GM12875 (cell line): ENCODE measurements at regions not wholly inside any gene's neighbourhood (a gene's known extent, or its start where the extent isn't known, plus 50 kb on each side); places are given as distances from the start of the nearest gene placed in this dataset.
"Not testable (repeated sequence)": the region's sequence is repeated elsewhere in the genome, so short reads cannot be mapped to it uniquely, and the experiment has no call there.

Experiments used
- H3K4me3 ChIP-seq: one replicate; pipeline ENCODE4 v1.5.1; 2011; ENCODE audit warnings: low read depth, low read length, control low read depth
- CTCF ChIP-seq: IDR thresholded peaks from 2 replicates; pipeline ENCODE4 v1.5.1; 2011; ENCODE audit warnings: low read depth, mild to moderate bottlenecking, control low read depth, inconsistent platforms, low read length, moderate library complexity, borderline replicate concordance; ENCODE audit not compliant: insufficient read depth

DNA sequence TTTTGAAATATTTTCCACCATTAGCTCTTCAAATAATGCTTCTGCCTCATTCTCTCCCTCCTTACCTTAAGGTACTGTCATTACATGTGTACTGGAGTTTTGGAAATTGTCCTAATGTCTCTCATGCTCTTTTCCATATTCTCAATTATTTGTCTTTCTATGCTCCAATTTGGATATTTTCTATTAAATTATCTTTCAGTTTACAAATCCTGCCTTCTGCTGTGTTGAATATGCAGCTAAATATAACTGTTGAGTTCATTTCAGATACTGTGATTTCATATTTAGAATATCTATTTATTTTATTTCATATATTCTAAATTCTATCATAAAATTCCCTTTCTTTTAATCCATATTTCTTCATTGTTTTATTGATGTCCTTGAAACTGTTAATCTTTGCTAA, 388.0 kb upstream of the CDIN1 start:
- TF ChIP-seq CTCF = no peak

DNA sequence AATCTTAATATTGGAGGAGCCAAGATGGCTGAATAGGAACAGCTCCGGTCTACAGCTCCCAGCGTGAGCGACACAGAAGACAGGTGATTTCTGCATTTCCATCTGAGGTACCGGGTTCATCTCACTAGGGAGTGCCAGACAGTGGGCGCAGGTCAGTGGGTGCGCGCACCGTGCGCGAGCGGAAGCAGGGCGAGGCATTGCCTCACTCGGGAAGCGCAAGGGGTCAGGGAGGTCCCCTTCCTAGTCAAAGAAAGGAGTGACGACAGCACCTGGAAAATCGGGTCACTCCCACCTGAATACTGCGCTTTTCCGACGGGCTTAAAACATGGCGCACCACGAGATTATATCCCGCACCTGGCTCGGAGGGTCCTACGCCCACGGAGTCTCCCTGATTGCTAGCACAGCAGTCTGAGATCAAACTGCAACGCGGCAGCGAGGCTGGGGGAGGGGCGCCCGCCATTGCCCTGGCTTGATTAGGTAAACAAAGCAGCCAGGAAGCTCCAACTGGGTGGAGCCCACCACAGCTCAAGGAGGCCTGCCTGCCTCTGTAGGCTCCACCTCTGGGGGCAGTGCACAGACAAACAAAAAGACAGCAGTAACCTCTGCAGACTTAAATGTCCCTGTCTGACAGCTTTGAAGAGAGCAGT, 383.9 kb upstream of the CDIN1 start:
- not testable (repeated sequence) for H3K4me3 ChIP-seq

More for the DNA sequence above, 388.0 kb upstream of the CDIN1 start:
- no peak overlapping the region for H3K4me3 ChIP-seq

- TF ChIP-seq CTCF = no peak
- no peak overlapping the region for H3K4me3 ChIP-seq
Measured at GRCh38 chr15:36208868-36209582, 370.4 kb upstream of the CDIN1 start.

DNA sequence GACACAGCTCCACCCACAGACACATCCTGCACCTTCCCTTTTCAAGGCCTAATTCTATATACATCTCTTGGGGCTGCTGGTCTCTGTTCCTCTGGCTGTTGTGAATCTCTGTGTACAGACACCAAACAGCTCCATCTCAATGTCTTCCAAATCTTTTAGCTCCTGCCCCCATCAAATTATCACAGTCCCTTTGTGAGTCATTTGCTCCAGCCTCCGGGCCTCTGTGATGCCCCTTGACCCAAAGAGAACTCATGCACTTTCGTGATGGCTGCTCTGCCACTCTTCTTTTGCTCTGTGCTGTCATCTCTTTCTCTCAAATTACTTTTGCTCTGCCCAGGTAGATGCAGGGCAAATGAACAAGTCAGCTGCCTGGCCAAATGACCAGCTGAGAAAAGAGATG, 369.0 kb upstream of the CDIN1 start:
- no peak for TF ChIP-seq CTCF

GRCh38 chr15:36218322-36218721, 361.1 kb upstream of the CDIN1 start:
- H3K4me3 ChIP-seq = no peak overlapping the region
- no peak for TF ChIP-seq CTCF

More for the DNA sequence above, 369.0 kb upstream of the CDIN1 start:
- no peak overlapping the region for H3K4me3 ChIP-seq

DNA sequence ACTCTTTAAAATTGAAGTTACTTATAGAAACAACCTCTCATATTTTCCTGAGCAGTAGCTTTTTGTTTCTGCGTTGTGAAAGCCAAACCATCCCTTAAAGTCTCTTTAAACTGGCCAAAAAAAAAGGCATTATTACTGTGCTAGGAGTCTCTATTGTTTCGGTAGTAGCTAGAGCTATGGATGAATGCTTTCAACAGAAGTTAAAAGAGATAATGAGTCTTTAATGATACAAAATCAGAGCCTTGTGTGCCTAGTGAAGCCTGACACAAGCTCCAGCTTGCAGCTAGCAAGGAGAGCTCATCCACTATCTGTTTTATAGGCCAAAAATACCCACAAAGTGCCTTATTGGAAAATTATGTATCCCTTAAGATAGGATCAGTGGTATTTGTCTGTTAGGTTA, 360.4 kb upstream of the CDIN1 start:
- H3K4me3 ChIP-seq = no peak overlapping the region
- TF ChIP-seq CTCF = no peak

DNA sequence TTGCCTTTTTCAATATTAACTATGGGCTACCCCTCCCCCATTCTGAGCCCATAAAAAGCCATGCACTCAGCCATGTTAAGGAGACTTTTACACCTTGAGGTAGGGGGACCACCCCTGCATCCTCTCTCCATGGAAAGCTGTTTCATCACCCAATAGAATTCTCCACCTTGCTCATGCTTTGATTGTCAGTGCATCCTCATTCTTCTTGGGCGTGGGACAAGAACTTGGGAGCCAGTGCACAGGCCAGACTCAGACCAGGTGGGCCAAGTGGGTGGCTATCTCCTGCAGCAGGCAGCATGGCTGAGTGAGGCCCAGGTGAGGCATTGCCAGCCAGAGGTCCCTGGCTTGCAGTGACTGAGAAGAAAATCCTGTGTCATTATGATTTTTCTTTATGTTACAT, 357.4 kb upstream of the CDIN1 start:
- no peak for TF ChIP-seq CTCF
- no peak overlapping the region for H3K4me3 ChIP-seq

DNA sequence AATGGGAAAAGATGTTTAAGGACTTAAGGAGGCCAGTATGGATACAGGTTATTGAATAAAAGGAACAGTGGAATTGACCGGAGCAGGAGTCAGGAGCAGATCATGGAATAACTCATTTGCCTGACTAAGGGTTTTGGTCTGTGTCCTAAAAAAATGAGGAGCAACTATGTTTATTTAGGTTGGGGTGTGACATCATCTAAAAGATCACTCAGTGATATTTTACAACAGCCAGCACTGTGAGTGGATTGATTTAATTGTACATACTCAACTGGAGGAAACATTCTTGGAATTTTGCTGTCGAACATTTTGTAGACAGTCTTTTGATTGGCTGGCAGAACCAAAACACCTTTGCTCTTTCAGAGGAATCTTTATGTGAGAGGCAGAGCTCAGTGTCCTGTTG, 348.6 kb upstream of the CDIN1 start:
- TF ChIP-seq CTCF = no peak
- H3K4me3 ChIP-seq = no peak overlapping the region
